WTC11 (cell line): ENCODE measurements at regions not wholly inside any gene's neighbourhood (a gene's known extent, or its start where the extent isn't known, plus 50 kb on each side); places are given as distances from the start of the nearest gene placed in this dataset.

Experiments
- ATAC-seq: fragments of 200-7000 bp; cut with Tn5 transposase; 2 replicates; pipeline ENCODE4 v1.10.0; 2021; ENCODE audit warnings: mild to moderate bottlenecking, moderate library complexity
- CTCF ChIA-PET: fragments of 300-600 bp; sonication (Branson Sonifier 250); formaldehyde crosslinking; loops from one replicate; lab custom pipeline; 2021; ENCODE audit warnings: antibody characterized with exemption; lab: Charles Lee
- POLR2A ChIA-PET: fragments of 350-600 bp; sonication (Branson Sonifier 250); formaldehyde crosslinking; loops from one replicate; lab custom pipeline; 2021; ENCODE audit warnings: antibody characterized with exemption; lab: Charles Lee
- DNase-seq: peaks from one replicate; pipeline ENCODE4 v3.0.0; 2021; ENCODE audit warnings: low spot score
- H3K27ac Mint-ChIP-seq: 2 replicates; pipeline ENCODE4 v1.8.0; 2021; ENCODE audit warnings: mixed read lengths
- H3K27me3 Mint-ChIP-seq: 2 replicates; pipeline ENCODE4 v1.8.0; 2021; ENCODE audit warnings: low read depth, mild to moderate bottlenecking, moderate library complexity, mixed read lengths
- H3K36me3 Mint-ChIP-seq: 2 replicates; pipeline ENCODE4 v1.8.0; 2021; ENCODE audit warnings: mixed read lengths
- H3K4me1 Mint-ChIP-seq: 2 replicates; pipeline ENCODE4 v1.8.0; 2022; ENCODE audit warnings: mixed read lengths
- H3K4me3 Mint-ChIP-seq: 2 replicates; pipeline ENCODE4 v1.8.0; 2021; ENCODE audit warnings: mild to moderate bottlenecking, moderate library complexity, mixed read lengths
- H3K9me3 Mint-ChIP-seq: 2 replicates; pipeline ENCODE4 v1.8.0; 2021; ENCODE audit warnings: mixed read lengths
- ATF2 ChIP-seq: sonication (generic); formaldehyde crosslinking; IDR thresholded peaks from 2 replicates; pipeline ENCODE4 v1.8.1; 2022; ENCODE audit warnings: low read depth, missing genetic modification reagents, borderline replicate concordance
- CREM ChIP-seq: sonication (generic); formaldehyde crosslinking; IDR thresholded peaks from 2 replicates; pipeline ENCODE4 v1.8.1; 2022; ENCODE audit warnings: mild to moderate bottlenecking, missing genetic modification reagents, moderate library complexity
- ETV6 ChIP-seq: sonication (generic); formaldehyde crosslinking; IDR thresholded peaks from 2 replicates; pipeline ENCODE4 v1.8.1; 2022; ENCODE audit warnings: mild to moderate bottlenecking, missing genetic modification reagents
- HMGXB4 ChIP-seq: sonication (generic); formaldehyde crosslinking; IDR thresholded peaks from 2 replicates; pipeline ENCODE4 v1.8.1; 2023; ENCODE audit warnings: mild to moderate bottlenecking, moderate library complexity, missing genetic modification reagents
- NFATC4 ChIP-seq: fragments of 250-450 bp; sonication (Bioruptor Pico); IDR thresholded peaks from 2 replicates; pipeline ENCODE4 v1.9.0; 2021; ENCODE audit warnings: mild to moderate bottlenecking
- NFYB ChIP-seq: sonication (generic); formaldehyde crosslinking; conservative IDR thresholded peaks from 2 replicates; pipeline ENCODE4 v1.8.0; 2022; ENCODE audit warnings: low read depth, missing genetic modification reagents
- NR3C1 ChIP-seq: sonication (generic); formaldehyde crosslinking; conservative IDR thresholded peaks from 2 replicates; pipeline ENCODE4 v1.8.1; 2023; ENCODE audit warnings: low read depth, mild to moderate bottlenecking, missing genetic modification reagents
- ZNF138 ChIP-seq: sonication (generic); formaldehyde crosslinking; conservative IDR thresholded peaks from 2 replicates; pipeline ENCODE4 v1.8.1; 2022; ENCODE audit warnings: mild to moderate bottlenecking, moderate library complexity, missing genetic modification reagents
- ZNF416 ChIP-seq: fragments of 250-450 bp; sonication (Bioruptor Pico); IDR thresholded peaks from 2 replicates; pipeline ENCODE4 v1.9.0; 2021; ENCODE audit warnings: mild to moderate bottlenecking, inconsistent platforms
- TF ChIP-seq, protein P1 (sequence below): sonication (generic); formaldehyde crosslinking; IDR thresholded peaks from 2 replicates; pipeline ENCODE4 v1.8.1; 2022; ENCODE audit warnings: mild to moderate bottlenecking, moderate library complexity, missing genetic modification reagents
- TF ChIP-seq, protein P2 (sequence below): sonication (generic); formaldehyde crosslinking; IDR thresholded peaks from 2 replicates; pipeline ENCODE4 v1.8.1; 2022; ENCODE audit warnings: missing genetic modification reagents, borderline replicate concordance
- TF ChIP-seq, protein P3 (sequence below): sonication (generic); formaldehyde crosslinking; IDR thresholded peaks from 2 replicates; pipeline ENCODE4 v1.8.1; 2022; ENCODE audit warnings: mild to moderate bottlenecking, missing genetic modification reagents, moderate library complexity, borderline replicate concordance
- TF ChIP-seq, protein P4 (sequence below): fragments of 250-450 bp; sonication (Bioruptor Pico); IDR thresholded peaks from 2 replicates; pipeline ENCODE4 v1.9.0; 2021; ENCODE audit warnings: mild to moderate bottlenecking
- TF ChIP-seq, protein P5 (sequence below): sonication (generic); formaldehyde crosslinking; IDR thresholded peaks from 2 replicates; pipeline ENCODE4 v1.8.0; 2023; ENCODE audit warnings: missing genetic modification reagents, mild to moderate bottlenecking, borderline replicate concordance

DNA sequence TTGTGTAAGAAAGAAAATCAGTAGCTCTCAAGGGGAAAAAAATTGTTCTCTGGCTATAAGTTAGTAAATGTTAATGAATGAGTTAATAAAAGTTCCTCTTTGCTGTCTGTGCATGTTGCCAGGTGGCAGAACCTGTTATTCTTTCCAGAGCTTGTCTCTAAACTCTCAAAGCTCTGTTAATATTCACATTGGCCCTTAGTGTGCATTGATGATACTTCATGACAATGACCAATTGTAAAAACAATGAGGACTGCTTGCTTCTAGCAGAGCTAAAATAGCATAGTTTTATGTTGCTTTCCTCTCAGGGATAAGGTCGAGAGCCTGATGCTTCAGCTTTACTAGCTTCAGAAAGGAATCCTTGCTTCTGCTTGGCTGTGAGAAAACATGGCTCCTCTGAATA, 91.5 kb downstream of the RAD51AP2 start:
- TF ChIP-seq, protein P1, sequence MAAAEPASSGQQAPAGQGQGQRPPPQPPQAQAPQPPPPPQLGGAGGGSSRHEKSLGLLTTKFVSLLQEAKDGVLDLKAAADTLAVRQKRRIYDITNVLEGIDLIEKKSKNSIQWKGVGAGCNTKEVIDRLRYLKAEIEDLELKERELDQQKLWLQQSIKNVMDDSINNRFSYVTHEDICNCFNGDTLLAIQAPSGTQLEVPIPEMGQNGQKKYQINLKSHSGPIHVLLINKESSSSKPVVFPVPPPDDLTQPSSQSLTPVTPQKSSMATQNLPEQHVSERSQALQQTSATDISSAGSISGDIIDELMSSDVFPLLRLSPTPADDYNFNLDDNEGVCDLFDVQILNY (CRISPR knock-in tag) = no peak
- TF ChIP-seq ETV6 (CRISPR knock-in tag) (no peak), NFATC4 (CRISPR knock-in tag) (no peak), CREM (no peak)
- TF ChIP-seq, protein P2, sequence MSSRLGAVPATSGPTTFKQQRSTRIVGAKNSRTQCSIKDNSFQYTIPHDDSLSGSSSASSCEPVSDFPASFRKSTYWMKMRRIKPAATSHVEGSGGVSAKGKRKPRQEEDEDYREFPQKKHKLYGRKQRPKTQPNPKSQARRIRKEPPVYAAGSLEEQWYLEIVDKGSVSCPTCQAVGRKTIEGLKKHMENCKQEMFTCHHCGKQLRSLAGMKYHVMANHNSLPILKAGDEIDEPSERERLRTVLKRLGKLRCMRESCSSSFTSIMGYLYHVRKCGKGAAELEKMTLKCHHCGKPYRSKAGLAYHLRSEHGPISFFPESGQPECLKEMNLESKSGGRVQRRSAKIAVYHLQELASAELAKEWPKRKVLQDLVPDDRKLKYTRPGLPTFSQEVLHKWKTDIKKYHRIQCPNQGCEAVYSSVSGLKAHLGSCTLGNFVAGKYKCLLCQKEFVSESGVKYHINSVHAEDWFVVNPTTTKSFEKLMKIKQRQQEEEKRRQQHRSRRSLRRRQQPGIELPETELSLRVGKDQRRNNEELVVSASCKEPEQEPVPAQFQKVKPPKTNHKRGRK (CRISPR knock-in tag) = no peak
- TF ChIP-seq, all 79 proteins: peak for 0
- ATAC-seq (no peak), DNase-seq (no peak)
- no peak overlapping the region for H3K27ac Mint-ChIP-seq
- H3K9me3 Mint-ChIP-seq = no peaks in the 10 kb centered on the region
- no peaks in the 10 kb centered on the region for H3K36me3 Mint-ChIP-seq
- H3K4me1 Mint-ChIP-seq = peaks cover 3% of the 10 kb centered on the region
- ChIA-PET CTCF (no interaction called here), POLR2A (no interaction called here)
- H3K27me3 Mint-ChIP-seq = no peaks in the 10 kb centered on the region; the same call in 1 of the 2 replicates
- H3K4me3 Mint-ChIP-seq = no peak overlapping the region

DNA sequence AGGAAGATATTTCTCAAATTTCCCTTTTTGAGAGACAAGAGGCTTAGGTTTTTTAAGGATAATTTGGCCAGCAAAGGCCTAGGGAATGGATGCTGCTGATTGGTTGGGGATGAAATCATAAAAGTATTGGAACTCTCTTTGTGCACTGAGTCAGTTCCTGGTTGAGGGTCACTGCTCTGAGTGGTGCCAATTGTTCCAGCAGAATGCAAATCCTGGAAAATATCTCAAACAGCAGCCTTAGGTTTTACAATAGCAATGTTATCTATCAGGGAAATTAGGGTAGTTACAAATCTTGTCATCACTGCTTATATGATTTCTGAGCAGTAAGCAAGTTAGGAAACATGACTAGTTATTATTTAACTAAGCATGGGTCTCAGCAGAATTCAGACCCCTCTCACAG, 96.2 kb downstream of the RAD51AP2 start:
- no peaks in the 10 kb centered on the region for H3K9me3 Mint-ChIP-seq
- CTCF ChIA-PET = no interaction called here
- no peak for ATAC-seq

More for the DNA sequence above, 96.2 kb downstream of the RAD51AP2 start:
- TF ChIP-seq, protein P3, sequence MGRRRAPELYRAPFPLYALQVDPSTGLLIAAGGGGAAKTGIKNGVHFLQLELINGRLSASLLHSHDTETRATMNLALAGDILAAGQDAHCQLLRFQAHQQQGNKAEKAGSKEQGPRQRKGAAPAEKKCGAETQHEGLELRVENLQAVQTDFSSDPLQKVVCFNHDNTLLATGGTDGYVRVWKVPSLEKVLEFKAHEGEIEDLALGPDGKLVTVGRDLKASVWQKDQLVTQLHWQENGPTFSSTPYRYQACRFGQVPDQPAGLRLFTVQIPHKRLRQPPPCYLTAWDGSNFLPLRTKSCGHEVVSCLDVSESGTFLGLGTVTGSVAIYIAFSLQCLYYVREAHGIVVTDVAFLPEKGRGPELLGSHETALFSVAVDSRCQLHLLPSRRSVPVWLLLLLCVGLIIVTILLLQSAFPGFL (CRISPR knock-in tag) = no peak
- no peak for TF ChIP-seq NR3C1 (CRISPR knock-in tag)
- TF ChIP-seq NFATC4 (CRISPR knock-in tag) = no peak
- no peak for TF ChIP-seq HMGXB4 (CRISPR knock-in tag)
- no peak for TF ChIP-seq ATF2
- no peak for TF ChIP-seq ZNF416 (CRISPR knock-in tag)
- TF ChIP-seq NFYB (CRISPR knock-in tag) = no peak
- no peak for TF ChIP-seq ZNF138
- TF ChIP-seq, protein P4, sequence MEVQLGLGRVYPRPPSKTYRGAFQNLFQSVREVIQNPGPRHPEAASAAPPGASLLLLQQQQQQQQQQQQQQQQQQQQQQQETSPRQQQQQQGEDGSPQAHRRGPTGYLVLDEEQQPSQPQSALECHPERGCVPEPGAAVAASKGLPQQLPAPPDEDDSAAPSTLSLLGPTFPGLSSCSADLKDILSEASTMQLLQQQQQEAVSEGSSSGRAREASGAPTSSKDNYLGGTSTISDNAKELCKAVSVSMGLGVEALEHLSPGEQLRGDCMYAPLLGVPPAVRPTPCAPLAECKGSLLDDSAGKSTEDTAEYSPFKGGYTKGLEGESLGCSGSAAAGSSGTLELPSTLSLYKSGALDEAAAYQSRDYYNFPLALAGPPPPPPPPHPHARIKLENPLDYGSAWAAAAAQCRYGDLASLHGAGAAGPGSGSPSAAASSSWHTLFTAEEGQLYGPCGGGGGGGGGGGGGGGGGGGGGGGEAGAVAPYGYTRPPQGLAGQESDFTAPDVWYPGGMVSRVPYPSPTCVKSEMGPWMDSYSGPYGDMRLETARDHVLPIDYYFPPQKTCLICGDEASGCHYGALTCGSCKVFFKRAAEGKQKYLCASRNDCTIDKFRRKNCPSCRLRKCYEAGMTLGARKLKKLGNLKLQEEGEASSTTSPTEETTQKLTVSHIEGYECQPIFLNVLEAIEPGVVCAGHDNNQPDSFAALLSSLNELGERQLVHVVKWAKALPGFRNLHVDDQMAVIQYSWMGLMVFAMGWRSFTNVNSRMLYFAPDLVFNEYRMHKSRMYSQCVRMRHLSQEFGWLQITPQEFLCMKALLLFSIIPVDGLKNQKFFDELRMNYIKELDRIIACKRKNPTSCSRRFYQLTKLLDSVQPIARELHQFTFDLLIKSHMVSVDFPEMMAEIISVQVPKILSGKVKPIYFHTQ (CRISPR knock-in tag) = no peak
- TF ChIP-seq, protein P5, sequence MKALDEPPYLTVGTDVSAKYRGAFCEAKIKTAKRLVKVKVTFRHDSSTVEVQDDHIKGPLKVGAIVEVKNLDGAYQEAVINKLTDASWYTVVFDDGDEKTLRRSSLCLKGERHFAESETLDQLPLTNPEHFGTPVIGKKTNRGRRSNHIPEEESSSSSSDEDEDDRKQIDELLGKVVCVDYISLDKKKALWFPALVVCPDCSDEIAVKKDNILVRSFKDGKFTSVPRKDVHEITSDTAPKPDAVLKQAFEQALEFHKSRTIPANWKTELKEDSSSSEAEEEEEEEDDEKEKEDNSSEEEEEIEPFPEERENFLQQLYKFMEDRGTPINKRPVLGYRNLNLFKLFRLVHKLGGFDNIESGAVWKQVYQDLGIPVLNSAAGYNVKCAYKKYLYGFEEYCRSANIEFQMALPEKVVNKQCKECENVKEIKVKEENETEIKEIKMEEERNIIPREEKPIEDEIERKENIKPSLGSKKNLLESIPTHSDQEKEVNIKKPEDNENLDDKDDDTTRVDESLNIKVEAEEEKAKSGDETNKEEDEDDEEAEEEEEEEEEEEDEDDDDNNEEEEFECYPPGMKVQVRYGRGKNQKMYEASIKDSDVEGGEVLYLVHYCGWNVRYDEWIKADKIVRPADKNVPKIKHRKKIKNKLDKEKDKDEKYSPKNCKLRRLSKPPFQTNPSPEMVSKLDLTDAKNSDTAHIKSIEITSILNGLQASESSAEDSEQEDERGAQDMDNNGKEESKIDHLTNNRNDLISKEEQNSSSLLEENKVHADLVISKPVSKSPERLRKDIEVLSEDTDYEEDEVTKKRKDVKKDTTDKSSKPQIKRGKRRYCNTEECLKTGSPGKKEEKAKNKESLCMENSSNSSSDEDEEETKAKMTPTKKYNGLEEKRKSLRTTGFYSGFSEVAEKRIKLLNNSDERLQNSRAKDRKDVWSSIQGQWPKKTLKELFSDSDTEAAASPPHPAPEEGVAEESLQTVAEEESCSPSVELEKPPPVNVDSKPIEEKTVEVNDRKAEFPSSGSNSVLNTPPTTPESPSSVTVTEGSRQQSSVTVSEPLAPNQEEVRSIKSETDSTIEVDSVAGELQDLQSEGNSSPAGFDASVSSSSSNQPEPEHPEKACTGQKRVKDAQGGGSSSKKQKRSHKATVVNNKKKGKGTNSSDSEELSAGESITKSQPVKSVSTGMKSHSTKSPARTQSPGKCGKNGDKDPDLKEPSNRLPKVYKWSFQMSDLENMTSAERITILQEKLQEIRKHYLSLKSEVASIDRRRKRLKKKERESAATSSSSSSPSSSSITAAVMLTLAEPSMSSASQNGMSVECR = no peak
- Mint-ChIP-seq H3K4me3 (no peak overlapping the region), H3K36me3 (no peaks in the 10 kb centered on the region), H3K27ac (no peak overlapping the region), H3K4me1 (peaks cover 3% of the 10 kb centered on the region), H3K27me3 (no peaks in the 10 kb centered on the region)
- DNase-seq = no peak
- POLR2A ChIA-PET = no interaction called here
